ENCODE measurements at regions not wholly inside any gene's neighbourhood (a gene's known extent, or its start where the extent isn't known, plus 50 kb on each side); places are given as distances from the start of the nearest gene placed in this dataset.
"Not testable (repeated sequence)": the region's sequence is repeated elsewhere in the genome, so short reads cannot be mapped to it uniquely, and the experiment has no call there.

DNA sequence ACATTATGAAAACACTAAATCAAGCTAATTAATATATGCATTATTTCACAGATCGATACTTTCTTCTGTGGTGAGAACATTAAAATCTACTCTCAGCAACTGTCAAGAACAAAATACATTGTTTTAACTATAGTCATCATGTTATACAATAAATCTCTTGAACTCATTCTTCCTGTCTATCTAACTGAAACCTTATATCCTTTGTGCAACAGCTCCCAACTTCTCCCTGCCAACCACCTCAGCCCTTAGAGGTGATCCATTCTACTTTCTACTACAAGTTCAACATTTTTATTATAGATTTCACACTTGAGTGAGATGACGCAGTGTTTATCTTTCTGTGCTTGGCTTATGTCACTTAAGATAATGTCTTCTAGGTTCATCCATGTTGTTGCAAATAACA is 535.2 kb upstream of the CRIM1 start:
- no peak for DNase-seq (ENCODE audit: low read depth)
- TF ChIP-seq, protein P1, sequence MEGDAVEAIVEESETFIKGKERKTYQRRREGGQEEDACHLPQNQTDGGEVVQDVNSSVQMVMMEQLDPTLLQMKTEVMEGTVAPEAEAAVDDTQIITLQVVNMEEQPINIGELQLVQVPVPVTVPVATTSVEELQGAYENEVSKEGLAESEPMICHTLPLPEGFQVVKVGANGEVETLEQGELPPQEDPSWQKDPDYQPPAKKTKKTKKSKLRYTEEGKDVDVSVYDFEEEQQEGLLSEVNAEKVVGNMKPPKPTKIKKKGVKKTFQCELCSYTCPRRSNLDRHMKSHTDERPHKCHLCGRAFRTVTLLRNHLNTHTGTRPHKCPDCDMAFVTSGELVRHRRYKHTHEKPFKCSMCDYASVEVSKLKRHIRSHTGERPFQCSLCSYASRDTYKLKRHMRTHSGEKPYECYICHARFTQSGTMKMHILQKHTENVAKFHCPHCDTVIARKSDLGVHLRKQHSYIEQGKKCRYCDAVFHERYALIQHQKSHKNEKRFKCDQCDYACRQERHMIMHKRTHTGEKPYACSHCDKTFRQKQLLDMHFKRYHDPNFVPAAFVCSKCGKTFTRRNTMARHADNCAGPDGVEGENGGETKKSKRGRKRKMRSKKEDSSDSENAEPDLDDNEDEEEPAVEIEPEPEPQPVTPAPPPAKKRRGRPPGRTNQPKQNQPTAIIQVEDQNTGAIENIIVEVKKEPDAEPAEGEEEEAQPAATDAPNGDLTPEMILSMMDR (conservative IDR thresholded peaks at IDR 0.05; ENCODE audit: low read depth, low read length) = no peak
- no peak overlapping the region for H3K4me3 ChIP-seq (ENCODE audit: low read depth, low read length)

DNA sequence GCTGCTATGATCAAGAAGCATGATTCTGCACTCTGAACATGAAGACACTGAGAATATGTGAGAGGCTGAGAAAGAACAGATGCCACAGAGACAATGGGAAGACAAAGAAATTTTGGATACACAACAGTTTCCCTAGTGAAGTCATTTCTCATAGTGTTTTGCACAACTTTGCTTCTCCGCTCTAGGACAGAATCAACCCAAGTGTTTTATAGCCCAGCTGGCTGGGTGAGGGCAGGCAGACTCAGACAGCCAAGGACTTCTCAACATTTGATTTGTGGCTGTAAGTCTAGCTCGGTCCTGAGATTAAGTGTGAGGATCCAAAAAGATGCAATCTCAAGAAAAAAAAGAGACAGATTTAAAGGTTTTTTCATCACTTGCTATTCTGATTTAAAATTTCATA is 536.5 kb upstream of the CRIM1 start:
- no peak for DNase-seq (ENCODE audit: low read depth)
- no peak overlapping the region for H3K4me3 ChIP-seq (ENCODE audit: low read depth, low read length)
- TF ChIP-seq, protein P1 (conservative IDR thresholded peaks at IDR 0.05; ENCODE audit: low read depth, low read length) = no peak

DNA sequence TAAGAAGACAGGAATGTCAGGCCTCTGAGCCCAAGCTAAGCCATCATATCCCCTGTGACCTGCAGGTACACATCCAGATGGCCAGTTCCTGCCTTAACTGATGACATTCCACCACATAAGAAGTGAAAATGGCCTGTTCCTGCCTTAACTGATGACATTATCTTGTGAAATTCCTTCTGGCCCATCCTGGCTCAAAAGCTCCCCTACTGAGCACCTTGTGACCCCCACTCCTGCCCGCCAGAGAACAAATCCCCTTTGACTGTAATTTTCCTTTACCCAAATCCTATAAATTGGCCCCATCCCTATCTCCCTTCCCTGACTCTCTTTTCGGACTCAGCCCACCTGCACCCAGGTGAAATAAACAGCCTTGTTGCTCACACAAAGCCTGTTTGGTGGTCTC is 537.2 kb upstream of the CRIM1 start:
- not testable (repeated sequence) for DNase-seq (ENCODE audit: low read depth); H3K4me3 ChIP-seq (ENCODE audit: low read depth, low read length)

GRCh38 chr2:35814597-35814996 is 541.0 kb upstream of the CRIM1 start:
- not testable (repeated sequence) for DNase-seq (ENCODE audit: low read depth); H3K4me3 ChIP-seq (ENCODE audit: low read depth, low read length)

GRCh38 chr2:35803126-35803525 is 552.5 kb upstream of the CRIM1 start:
- no peak for DNase-seq (ENCODE audit: low read depth)
- no peak overlapping the region for H3K4me3 ChIP-seq (ENCODE audit: low read depth, low read length)
- TF ChIP-seq, protein P1 (conservative IDR thresholded peaks at IDR 0.05; ENCODE audit: low read depth, low read length) = no peak

- DNase-seq (ENCODE audit: low read depth) = no peak
- H3K4me3 ChIP-seq (ENCODE audit: low read depth, low read length) = no peak overlapping the region
- TF ChIP-seq, protein P1 (conservative IDR thresholded peaks at IDR 0.05; ENCODE audit: low read depth, low read length) = no peak
These were observed 560.7 kb upstream of the CRIM1 start for GRCh38 chr2:35794796-35795450.

GRCh38 chr2:35790292-35790691 is 565.3 kb upstream of the CRIM1 start:
- no peak overlapping the region for H3K4me3 ChIP-seq (ENCODE audit: low read depth, low read length)
- TF ChIP-seq, protein P1 (conservative IDR thresholded peaks at IDR 0.05; ENCODE audit: low read depth, low read length) = no peak
- no peak for DNase-seq (ENCODE audit: low read depth)

DNA sequence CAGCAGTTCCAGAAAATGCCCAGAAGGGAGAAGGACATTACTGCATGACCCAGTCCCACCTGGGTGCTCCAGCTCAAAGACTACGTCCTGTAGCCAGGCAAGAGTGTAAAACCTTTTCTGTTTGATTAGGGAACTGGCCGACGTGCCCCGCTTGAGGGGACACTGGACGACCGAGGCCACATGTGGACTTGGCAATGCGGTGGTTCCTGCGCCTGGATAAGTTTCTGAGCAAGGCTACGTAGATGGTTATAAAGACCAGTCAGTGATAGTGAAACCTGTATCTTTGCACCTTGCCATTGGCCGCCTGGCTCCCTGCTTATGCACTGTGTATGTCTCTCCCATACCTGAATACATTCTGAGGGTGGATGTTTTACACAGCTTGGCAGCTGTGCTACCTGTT is 567.0 kb upstream of the CRIM1 start:
- TF ChIP-seq, protein P1 (conservative IDR thresholded peaks at IDR 0.05; ENCODE audit: low read depth, low read length) = no peak
- no peak for DNase-seq (ENCODE audit: low read depth)
- H3K4me3 ChIP-seq (ENCODE audit: low read depth, low read length) = no peak overlapping the region
